SHP77 treated with DMSO at 0.1 percent for 48 hours (cell line): ENCODE measurements at regions not wholly inside any gene's neighbourhood (a gene's known extent, or its start where the extent isn't known, plus 50 kb on each side); places are given as distances from the start of the nearest gene placed in this dataset.

Experiments
- DNase-seq: peaks from one replicate; lab custom pipeline; 2025; lab: John Stamatoyannopoulos, UW

DNA sequence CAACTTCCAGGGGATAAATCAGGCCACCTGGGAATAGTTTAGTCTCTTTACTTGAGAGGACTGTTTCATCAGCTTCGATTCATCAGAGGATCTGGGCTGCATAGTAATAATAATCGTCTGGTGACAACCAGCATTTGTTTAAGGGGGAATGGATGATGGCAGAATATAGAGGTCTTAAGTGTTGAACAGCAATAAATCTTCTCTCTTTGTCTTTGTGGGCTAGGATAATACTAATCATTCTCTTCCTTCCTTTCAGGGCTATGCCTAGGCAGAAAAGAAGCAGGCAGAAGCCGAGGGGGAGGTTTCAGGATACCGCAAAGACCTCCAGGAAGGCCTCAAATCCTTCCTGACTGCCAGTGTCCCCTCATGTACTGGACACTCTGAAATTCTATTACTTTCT lies 150.4 kb upstream of the GAREM1 start:
- no peak for DNase-seq

GRCh38 chr18:32618546-32618945 lies 147.9 kb upstream of the GAREM1 start:
- no peak for DNase-seq

DNA sequence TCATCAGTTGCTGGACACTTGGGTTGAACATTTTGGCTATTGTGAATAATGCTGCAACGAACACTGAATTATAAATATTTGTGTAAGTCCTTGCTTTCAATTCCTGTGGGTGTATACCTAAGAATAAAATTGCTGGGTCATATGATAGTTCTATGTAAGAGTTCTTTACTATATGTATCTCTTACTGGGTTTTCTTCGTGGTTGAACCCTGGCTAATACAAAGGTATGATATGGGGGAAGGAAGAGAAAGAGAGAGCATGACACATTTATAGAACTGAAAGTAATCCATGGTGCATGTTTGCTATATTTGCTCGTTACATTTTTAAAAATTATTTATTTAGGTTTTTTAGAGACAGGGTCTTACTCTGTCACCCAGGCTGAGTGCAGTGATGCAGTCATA lies 143.1 kb upstream of the GAREM1 start:
- no peak for DNase-seq

- peak; percentile 79 for DNase-seq
These were observed 142.0 kb upstream of the GAREM1 start for GRCh38 chr18:32612651-32613050.

- DNase-seq, result no peak
These were observed 139.5 kb upstream of the GAREM1 start for GRCh38 chr18:32610176-32610575.

DNA sequence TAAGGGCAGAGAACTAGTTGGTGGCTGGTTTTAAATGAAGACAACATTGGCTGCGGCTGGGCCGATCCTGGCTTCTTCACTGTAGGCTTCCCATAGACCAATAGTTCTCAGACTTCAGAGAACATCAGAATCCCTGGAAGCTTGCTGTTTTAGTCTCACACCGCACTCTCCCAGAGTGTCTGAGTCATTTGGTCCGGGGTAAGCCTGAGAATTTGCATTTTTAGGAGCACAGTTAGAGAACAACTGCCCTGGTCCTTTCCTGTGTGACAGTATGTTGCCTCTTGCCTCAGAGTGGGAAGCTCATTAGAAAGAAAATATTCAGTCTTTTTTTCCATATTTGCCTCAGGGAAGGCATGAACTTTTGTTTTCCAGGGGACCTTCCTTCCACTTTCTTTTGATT lies 137.1 kb upstream of the GAREM1 start:
- no peak for DNase-seq

DNA sequence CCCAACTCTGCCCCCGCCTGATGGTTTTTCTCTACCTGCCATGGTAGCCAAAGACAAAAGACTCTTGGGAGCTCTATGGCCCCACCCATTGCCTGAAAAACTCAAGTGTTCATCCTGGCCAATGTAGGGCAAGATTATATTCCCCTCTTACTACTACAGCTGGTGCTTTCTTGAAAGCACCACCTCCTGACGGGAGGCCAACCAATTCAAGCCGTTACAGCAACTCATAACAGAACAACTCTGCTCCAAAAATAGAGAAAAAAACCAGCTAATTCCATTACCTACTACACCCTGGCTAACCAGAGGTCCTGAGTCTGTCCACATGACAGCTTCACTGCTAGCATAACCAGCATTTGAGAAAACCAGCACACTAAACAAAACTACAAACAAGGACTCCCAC lies 127.5 kb upstream of the GAREM1 start:
- DNase-seq, result no peak

GRCh38 chr18:32596501-32596900 lies 125.8 kb upstream of the GAREM1 start:
- DNase-seq, result no peak

DNA sequence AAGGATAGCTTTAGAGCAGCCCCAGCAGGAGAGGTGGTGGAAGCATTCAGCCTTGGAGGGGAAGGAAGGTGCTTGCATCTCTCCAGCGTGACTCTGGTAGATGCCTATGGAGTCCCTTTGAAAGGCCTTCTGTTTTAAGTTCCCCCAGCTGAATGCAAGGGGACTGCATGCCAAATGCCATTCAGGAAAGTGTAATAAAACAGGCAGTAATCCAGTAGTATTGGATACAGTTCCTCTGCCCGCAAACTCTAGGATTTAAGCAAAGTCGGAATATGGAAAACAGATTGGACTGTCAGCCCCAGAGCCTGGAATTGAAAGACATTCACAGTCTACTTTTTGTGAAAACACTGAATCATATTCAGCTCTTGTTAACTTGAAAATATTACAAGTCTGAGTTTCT lies 125.2 kb upstream of the GAREM1 start:
- no peak for DNase-seq

DNA sequence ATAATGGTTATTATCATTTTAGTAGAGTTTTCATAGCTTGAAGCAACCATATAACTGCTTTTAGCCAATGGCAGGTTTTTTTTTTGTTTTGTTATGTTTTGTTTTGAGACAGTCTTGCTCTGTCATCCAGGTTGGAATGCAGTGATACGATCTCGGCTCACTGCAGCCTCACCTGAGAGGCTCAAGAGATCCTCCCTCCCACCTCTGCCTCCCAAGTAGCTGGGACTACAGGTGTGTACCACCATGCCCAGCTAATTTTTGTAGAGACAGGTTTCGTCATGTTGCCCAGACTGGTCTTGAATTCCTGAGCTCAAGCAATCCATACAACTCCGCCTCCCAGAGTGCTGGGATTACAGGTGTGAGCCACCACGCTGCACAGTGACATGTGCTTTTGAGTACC lies 117.5 kb upstream of the GAREM1 start:
- DNase-seq, result no peak

DNA sequence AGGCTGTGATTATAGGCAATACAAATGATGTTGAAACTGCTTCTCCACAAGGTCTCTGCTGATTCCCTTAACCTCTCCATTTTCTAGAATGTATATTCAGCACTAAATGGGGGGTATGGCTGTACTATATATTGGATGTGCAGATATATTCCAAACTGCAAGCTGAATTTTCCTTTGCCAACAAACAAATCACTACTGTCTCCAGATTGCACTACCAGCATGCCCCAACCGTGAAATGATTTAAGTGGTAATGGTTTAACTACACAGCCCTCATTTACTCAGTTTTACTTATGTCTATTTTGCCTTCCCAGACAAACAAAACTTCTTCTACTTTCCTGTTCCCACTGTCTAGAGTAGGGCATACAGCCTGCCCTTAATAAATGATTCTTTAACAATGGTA lies 112.7 kb upstream of the GAREM1 start:
- DNase-seq, result no peak

GRCh38 chr18:32582455-32582854 lies 111.8 kb upstream of the GAREM1 start:
- no peak for DNase-seq

DNA sequence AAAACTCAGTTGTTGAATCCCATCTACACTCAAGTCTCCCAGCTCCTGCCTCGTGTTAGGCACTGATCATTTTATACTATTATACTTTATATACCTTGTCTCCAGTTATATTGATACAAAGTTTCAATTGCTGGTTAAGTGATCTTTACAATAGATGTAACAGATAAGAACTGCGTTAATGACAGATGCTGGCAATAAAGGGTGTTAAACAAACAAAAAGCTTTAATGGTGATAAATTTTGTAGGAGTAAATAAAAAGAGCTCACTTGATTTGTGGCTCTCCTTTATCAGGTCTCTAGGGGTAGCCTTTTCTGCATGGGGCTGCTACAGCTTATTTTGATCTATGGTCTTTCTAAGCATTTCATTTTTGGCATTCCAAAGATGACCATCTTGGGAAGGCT lies 106.9 kb upstream of the GAREM1 start:
- no peak for DNase-seq

DNA sequence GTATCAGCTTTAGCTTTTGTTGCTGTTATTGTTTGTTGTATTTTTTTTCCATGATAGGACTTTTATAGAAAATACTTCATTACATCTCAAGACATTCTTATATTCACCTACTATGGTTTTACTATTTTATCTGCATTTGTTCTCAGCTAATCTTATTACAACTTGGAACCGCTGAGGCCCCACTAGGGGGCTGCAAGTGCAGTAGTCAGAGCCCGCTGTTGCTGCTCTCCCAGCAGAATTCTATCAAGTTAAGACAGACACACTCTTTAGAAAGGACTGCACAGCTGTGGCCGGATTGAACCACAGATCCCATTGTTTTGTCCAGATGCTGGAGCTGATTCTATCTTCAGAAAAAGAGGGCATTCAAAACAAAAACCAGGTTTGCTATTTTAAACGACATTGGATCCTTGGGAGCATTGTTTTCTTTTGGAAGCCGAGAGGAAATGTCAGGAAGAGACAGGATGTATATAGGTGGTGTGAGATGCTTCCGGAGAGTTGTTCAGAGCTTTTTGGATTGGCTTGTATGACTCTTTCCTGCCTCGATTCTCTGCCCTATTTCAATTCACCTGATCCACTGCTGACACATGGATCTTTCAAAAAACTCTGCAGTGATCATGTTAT lies 105.7 kb upstream of the GAREM1 start:
- peak; percentile 57 for DNase-seq

- DNase-seq, result no peak
These were observed 96.3 kb upstream of the GAREM1 start for GRCh38 chr18:32566960-32567359.

DNA sequence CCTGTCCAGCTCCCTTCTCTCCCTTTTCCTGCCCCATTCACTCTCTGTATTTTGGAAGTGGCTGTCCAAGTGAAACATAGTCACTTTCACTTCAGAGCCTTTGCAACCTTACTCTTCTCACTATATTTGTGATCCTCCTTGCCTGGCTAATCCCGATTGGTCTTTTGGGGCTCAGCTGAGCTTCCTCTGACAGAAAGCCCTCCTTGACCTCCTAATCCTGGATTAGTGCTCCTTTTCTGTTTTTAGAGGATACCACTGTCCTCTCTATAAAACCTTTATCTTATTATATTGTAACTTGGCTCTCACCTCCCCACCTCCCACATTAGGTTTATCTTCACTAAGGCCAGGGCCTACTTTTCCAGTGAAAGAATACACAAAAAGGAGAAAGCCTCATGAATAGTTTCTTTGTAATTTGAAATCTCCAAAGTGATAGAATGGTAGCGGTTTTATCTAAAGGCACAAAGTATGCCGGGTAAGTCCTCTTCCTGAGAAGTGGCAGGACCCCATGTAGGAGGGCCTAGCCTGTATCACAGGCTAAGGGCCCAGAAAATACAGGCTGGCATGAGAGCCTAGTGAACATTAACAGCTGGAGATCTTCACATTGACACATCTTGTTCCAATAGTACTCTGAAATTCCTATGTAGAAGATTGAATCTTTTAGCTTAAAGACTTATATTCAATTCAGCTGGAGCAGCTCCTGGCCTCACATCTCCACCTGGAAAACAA lies 83.1 kb upstream of the GAREM1 start:
- no peak for DNase-seq

DNA sequence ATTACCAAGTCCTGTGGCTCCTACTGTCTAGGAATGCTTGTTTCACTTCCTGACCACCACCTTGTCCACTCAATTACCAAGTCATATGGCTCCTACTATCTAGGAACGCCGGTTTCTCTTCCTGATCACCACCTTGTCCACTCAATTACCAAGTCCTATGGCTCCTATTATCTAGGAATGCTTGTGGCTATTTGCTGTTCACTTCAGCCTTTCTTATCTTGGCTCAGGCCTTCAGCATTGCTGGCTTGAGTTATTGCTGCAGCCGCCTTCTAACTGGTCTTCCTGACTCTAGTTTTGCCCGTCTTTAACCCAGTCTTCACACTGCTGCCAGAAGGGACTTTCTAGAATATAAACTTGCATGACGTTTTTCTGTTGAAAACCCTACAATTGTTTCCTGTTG lies 82.5 kb upstream of the GAREM1 start:
- DNase-seq, result no peak

DNA sequence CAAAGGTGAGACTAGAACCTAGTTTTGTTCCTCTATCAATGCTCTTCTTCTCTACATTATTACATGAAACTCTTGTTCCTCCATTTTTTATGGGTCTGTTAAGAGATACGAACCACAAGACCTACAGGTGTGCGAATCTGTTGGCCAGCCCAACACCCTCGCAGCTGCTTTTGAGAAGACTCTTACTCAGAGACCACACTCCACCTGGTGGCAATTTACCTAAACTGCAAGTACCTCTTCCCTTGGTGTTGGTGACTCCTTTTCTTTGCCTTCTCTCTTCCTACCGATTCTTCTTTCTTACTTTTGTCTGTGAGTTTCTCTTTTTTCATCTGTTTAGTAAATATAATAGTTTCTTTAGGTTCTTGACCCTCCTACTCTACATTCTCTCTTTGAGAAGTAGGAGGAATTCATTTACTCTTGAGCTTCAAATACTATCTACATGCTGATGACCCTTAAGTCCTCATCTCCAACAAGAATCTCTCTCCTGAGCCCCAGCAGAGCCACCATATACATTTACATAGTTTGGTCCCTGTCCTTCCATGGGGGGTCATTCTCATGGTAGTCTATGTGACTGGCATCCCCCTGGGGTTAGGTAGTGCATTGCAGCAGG lies 81.8 kb upstream of the GAREM1 start:
- peak; percentile 8 for DNase-seq

DNA sequence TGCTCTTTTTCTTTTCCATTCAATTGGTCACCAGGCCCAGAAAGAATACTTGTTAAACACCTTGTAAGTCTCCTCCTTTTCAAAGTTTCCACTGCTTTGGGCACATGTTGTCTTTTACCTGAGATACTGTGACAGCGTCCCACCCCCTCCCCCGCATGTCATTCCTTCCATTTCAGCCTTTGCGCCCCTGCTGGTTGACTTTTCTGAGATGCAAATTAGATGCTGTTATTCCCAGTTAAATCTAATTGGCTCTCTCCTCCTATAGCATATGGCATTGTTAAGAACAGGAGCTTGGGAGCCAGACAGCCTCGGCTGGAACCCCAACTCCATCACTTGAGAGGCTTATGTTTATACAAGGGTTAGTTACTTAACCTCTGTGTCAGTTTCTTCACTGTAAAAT lies 80.3 kb upstream of the GAREM1 start:
- no peak for DNase-seq

- peak; percentile 30 for DNase-seq
These were observed 78.8 kb upstream of the GAREM1 start for GRCh38 chr18:32549248-32550110.

DNA sequence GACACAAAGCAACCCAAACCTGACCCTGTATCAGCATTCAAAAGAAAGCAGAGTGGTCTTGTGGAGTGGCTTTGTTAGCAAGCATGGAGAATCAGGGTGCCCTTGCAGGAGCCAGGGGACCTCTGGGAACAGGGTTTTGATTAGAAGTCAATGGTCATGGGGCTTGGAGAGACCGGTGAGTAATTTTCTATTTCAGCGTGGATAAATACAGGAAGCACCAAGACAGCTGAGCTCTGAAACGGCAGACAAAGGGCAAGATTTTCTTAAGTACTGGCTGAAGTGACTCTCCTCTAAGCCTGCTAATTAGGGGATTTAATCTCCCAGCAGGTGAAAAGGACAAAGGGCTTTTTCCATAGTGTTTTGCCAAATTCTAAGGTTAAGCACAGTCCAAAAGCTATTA lies 78.0 kb upstream of the GAREM1 start:
- peak; percentile 55 for DNase-seq

DNA sequence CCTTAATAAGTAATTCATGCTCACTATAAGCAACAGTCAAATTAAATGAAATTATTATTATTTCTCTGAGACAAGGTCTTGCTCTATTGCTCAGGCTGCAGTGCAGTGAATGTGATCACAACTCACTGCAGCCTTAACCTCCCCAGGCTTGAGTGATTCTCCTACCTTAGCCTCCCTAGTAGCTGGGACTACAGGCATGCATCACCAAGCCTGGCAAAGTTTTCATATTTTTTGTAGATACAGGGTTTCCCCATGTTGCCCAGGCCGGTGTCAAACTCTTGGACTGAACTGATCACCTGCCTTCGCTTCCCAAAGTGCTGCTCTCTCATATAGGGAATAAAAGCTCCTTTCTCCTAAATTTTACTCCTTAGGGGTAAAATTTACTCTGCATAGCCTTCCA lies 74.9 kb upstream of the GAREM1 start:
- DNase-seq, result no peak

- no peak for DNase-seq
These were observed 73.4 kb upstream of the GAREM1 start for GRCh38 chr18:32544088-32544487.
